NCI-H2029 treated with DMSO at 0.1 percent for 48 hours (cell line): ENCODE measurements at regions not wholly inside any gene's neighbourhood (a gene's known extent, or its start where the extent isn't known, plus 50 kb on each side); places are given as distances from the start of the nearest gene placed in this dataset.

Experiments
- DNase-seq: peaks from one replicate; lab custom pipeline; 2025; lab: John Stamatoyannopoulos, UW

GRCh38 chr13:39159846-39160370 is 121.7 kb downstream of the NHLRC3 start:
- no peak for DNase-seq

GRCh38 chr13:39167018-39167417 is 128.8 kb downstream of the NHLRC3 start:
- no peak for DNase-seq

- no peak for DNase-seq
Observed at GRCh38 chr13:39170711-39171110, 132.5 kb downstream of the NHLRC3 start.

GRCh38 chr13:39185326-39185725 is 147.1 kb downstream of the NHLRC3 start:
- DNase-seq, result no peak

- no peak for DNase-seq
Observed at GRCh38 chr13:39186205-39186875, 148.1 kb downstream of the NHLRC3 start.

- no peak for DNase-seq
Observed at GRCh38 chr13:39189778-39190177, 151.5 kb downstream of the NHLRC3 start.

GRCh38 chr13:39196965-39197646 is 158.8 kb downstream of the NHLRC3 start:
- no peak for DNase-seq

- DNase-seq, result no peak
Observed at GRCh38 chr13:39197647-39198007, 159.4 kb downstream of the NHLRC3 start.

GRCh38 chr13:39200249-39200910 is 162.1 kb downstream of the NHLRC3 start:
- no peak for DNase-seq

GRCh38 chr13:39201180-39201579 is 162.9 kb downstream of the NHLRC3 start:
- DNase-seq, result no peak

- DNase-seq, result no peak
Observed at GRCh38 chr13:39202746-39203145, 164.5 kb downstream of the NHLRC3 start.

- no peak for DNase-seq
Observed at GRCh38 chr13:39208636-39209035, 170.4 kb downstream of the NHLRC3 start.

- no peak for DNase-seq
Observed at GRCh38 chr13:39209731-39210531, 171.7 kb downstream of the NHLRC3 start.

GRCh38 chr13:39210961-39211534 is 172.8 kb downstream of the NHLRC3 start:
- DNase-seq, result no peak

GRCh38 chr13:39215971-39216370 is 177.7 kb downstream of the NHLRC3 start:
- DNase-seq, result no peak

GRCh38 chr13:39217471-39217870 is 179.2 kb downstream of the NHLRC3 start:
- DNase-seq, result no peak

- no peak for DNase-seq
Observed at GRCh38 chr13:39224671-39225240, 186.5 kb downstream of the NHLRC3 start.

GRCh38 chr13:39225860-39226259 is 187.6 kb downstream of the NHLRC3 start:
- DNase-seq, result no peak

GRCh38 chr13:39226359-39226758 is 188.1 kb downstream of the NHLRC3 start:
- no peak for DNase-seq

- DNase-seq, result no peak
Observed at GRCh38 chr13:39232401-39232980, 194.2 kb downstream of the NHLRC3 start.

- DNase-seq, result no peak
Observed at GRCh38 chr13:39232999-39233398, 194.7 kb downstream of the NHLRC3 start.
